ENCODE measurements at regions not wholly inside any gene's neighbourhood (a gene's known extent, or its start where the extent isn't known, plus 50 kb on each side); places are given as distances from the start of the nearest gene placed in this dataset.

GRCh38 chr18:78085241-78086185 lies 835.9 kb downstream of the GALR1 start:
- no peak for DNase-seq

- DNase-seq: no peak
These were observed 837.3 kb downstream of the GALR1 start for GRCh38 chr18:78086931-78087330.

GRCh38 chr18:78087338-78087737 lies 837.7 kb downstream of the GALR1 start:
- DNase-seq: no peak

GRCh38 chr18:78090584-78090983 lies 840.9 kb downstream of the GALR1 start:
- DNase-seq: no peak

GRCh38 chr18:78092901-78093300 lies 843.3 kb downstream of the GALR1 start:
- no peak for DNase-seq

GRCh38 chr18:78099979-78100588 lies 850.4 kb downstream of the GALR1 start:
- no peak for DNase-seq

- no peak for DNase-seq
These were observed 851.4 kb downstream of the GALR1 start for GRCh38 chr18:78101091-78101490.

- DNase-seq: no peak
These were observed 852.5 kb downstream of the GALR1 start for GRCh38 chr18:78102135-78102534.

GRCh38 chr18:78105611-78106010 lies 856.0 kb downstream of the GALR1 start:
- peak; percentile 5 for DNase-seq

GRCh38 chr18:78106946-78107345 lies 857.3 kb downstream of the GALR1 start:
- no peak for DNase-seq

- no peak for DNase-seq
These were observed 857.7 kb downstream of the GALR1 start for GRCh38 chr18:78107363-78107762.

- DNase-seq: no peak
These were observed 858.9 kb downstream of the GALR1 start for GRCh38 chr18:78108554-78108953.

- no peak for DNase-seq
These were observed 863.7 kb downstream of the GALR1 start for GRCh38 chr18:78113136-78113939.

- DNase-seq: no peak
These were observed 864.2 kb downstream of the GALR1 start for GRCh38 chr18:78113940-78114251.

- DNase-seq: no peak
These were observed 863.6 kb upstream of the SALL3 start for GRCh38 chr18:78115896-78116561.

GRCh38 chr18:78123144-78123909 lies 856.3 kb upstream of the SALL3 start:
- DNase-seq: no peak

GRCh38 chr18:78123926-78124797 lies 855.5 kb upstream of the SALL3 start:
- DNase-seq: no peak

GRCh38 chr18:78125206-78125896 lies 854.3 kb upstream of the SALL3 start:
- DNase-seq: no peak

GRCh38 chr18:78126106-78126505 lies 853.5 kb upstream of the SALL3 start:
- no peak for DNase-seq

- DNase-seq: no peak
These were observed 853.1 kb upstream of the SALL3 start for GRCh38 chr18:78126536-78126935.

GRCh38 chr18:78127041-78127440 lies 852.6 kb upstream of the SALL3 start:
- DNase-seq: no peak

Data from activated CD8-positive, alpha-beta memory T cell treated with anti-CD3 and anti-CD28 coated beads for 24 hours (primary cell).